HG02588 (cell line): ENCODE measurements at regions not wholly inside any gene's neighbourhood (a gene's known extent, or its start where the extent isn't known, plus 50 kb on each side); places are given as distances from the start of the nearest gene placed in this dataset.

Experiments used
- ATAC-seq: cut with Tn5 transposase; IDR thresholded peaks from one replicate; pipeline ENCODE4 v1.9.1; 2021; ENCODE audit warnings: mild to moderate bottlenecking, moderate library complexity; ENCODE audit not compliant: unreplicated experiment

DNA sequence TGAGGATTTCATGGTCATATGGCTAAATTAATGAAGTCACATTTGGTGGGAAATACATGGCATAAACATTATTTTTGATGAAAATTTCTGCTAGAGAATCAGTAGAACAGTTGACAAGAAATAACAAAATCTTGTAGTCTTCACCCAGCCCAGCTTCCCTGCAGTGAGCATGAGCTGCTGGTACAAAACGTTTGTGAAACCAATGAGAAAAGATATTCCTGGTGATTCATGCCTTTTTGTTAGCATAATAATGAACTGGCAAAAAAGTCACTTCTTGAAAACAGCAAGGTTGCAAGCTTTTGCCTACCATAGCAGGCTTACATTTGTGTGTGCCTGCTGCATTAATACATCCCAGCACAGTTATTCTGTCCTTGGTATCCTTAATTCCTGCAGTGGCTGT, 475.9 kb upstream of the HTR2A start:
- ATAC-seq, result no peak

- ATAC-seq, result no peak
These were observed 454.9 kb upstream of the HTR2A start for GRCh38 chr13:47351798-47352197.

- no peak for ATAC-seq
These were observed 453.7 kb upstream of the HTR2A start for GRCh38 chr13:47350334-47351124.

- ATAC-seq, result no peak
These were observed 452.4 kb upstream of the HTR2A start for GRCh38 chr13:47349211-47349610.

- no peak for ATAC-seq
These were observed 441.1 kb upstream of the HTR2A start for GRCh38 chr13:47337781-47338507.

GRCh38 chr13:47334173-47334572, 437.3 kb upstream of the HTR2A start:
- no peak for ATAC-seq

GRCh38 chr13:47332149-47332548, 435.3 kb upstream of the HTR2A start:
- ATAC-seq, result no peak

GRCh38 chr13:47330031-47330430, 433.2 kb upstream of the HTR2A start:
- ATAC-seq, result no peak

DNA sequence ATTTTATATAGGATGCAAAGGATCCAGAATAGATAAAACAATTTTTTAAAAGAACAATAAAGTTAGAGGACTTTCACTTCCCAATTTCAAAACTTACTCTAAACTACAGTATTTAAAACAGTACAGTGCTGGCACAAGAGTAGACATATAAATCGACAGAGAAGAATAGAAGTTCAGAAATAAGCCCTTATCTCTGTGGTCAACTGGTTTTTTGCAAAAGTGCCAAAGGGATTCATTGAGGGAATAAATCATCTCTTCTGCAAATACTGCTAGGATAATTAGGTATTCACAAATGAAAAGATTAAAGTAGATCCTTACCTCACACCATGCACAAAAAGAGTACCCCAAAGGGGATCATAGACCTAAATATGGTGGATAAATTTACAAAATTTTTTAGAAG, 431.0 kb upstream of the HTR2A start:
- ATAC-seq, result no peak

- ATAC-seq, result no peak
These were observed 429.2 kb upstream of the HTR2A start for GRCh38 chr13:47326061-47326460.

GRCh38 chr13:47317356-47317755, 420.5 kb upstream of the HTR2A start:
- ATAC-seq, result no peak

DNA sequence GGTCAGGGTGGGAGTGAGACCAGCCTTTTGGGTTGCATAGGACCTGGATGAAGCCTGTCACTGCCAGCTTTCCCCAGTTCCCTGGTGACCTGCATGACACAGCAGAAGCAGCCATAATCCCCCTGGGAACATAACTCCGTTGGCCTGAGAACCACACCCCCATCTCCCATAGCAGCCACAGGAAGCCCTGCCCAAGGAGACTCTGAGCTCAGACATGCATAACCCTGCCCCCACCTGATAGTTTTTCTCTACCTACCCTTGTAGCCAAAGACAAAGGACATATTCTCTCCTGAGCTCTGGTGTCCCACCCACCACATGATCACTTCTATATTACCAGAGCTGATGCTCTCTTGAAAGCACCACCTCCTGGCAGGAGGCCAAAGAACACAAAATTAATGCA, 413.5 kb upstream of the HTR2A start:
- no peak for ATAC-seq

DNA sequence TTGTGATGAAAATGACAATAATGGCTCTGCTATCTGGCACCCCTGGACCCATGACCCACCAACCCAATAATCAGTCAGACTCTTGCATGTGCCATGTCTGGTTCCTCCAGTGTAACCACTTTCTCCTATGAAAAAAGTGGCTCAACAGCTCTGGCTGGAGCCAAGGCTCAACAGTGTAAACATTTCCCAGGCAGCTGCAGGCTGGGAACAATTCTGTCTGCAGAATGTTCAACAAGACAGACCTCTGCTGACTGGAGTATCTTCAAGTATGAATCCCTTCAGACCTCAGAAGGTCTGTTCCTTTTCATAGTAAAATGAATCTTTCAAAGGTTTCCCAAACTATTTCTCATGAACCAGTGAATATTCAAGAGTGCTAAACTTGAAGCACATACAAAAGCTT, 410.1 kb upstream of the HTR2A start:
- no peak for ATAC-seq

GRCh38 chr13:47303626-47304025, 406.8 kb upstream of the HTR2A start:
- no peak for ATAC-seq

- no peak for ATAC-seq
These were observed 402.5 kb upstream of the HTR2A start for GRCh38 chr13:47299304-47299703.

DNA sequence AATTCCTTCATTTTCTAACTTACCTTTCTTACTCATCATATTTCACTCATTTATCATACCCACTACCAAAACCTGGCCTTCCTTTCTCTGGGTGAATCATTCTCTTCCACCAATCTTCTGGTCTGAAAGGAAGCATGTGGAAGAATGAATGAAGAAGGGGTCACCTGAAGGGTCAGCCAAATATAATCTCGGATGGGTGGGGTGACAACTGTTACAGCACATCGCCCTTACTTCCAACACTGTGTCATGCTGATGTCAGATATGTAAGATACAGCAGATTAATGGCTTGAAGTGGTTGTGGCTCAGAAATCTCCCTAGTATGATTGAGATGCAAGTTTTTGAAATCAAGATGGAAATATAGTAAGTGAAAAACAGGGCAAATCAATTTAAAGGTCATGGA, 401.7 kb upstream of the HTR2A start:
- ATAC-seq, result no peak

DNA sequence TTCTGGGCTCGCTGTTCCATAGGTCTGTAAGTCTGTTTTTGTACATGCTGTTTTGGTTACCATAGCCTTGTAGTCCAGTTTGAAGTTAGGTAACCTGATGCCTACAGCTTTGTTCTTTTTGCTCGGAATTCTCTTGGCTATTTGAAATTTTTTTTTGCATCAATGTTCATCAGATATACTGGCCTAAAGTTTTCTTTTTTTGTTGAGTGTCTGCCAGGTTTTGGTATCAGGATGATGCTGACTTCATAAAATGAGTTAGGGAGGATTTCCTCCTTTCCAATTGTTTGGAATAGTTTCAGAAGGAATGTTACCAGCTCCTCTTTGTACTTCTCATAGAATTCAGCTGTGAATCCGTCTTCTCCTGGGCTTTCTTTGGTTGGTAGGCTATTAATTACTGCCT, 397.8 kb upstream of the HTR2A start:
- ATAC-seq, result no peak

GRCh38 chr13:47291107-47291656, 394.3 kb upstream of the HTR2A start:
- ATAC-seq, result no peak

- ATAC-seq, result no peak
These were observed 392.7 kb upstream of the HTR2A start for GRCh38 chr13:47289567-47289966.

- no peak for ATAC-seq
These were observed 391.7 kb upstream of the HTR2A start for GRCh38 chr13:47288546-47288945.

- ATAC-seq, result no peak
These were observed 390.5 kb upstream of the HTR2A start for GRCh38 chr13:47287291-47287751.

DNA sequence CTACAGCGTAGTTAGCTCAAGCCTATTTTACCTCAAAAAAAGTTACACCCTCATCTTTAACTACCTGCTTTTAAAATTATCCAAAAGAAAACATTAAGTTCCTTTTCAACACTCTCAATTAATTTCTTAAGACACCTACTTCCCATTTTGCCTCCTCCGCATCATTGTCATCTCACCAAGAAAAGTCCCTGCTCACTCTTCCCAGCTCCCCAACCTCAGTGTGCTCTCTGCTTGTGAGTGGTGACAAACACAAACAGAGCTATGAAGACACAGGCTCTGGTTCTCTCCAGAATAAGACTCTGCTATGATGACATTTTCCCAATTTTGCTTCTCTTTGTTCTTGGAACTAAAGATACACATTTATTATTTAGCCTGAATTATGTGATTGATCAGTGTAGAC, 385.1 kb upstream of the HTR2A start:
- no peak for ATAC-seq
